ENCODE measurements at regions not wholly inside any gene's neighbourhood (a gene's known extent, or its start where the extent isn't known, plus 50 kb on each side); places are given as distances from the start of the nearest gene placed in this dataset.

- no TSS peak for BruUV-seq (replicated peaks)
- Histone ChIP-seq H3K27ac (ENCODE audit: extremely low read depth, low read depth, low read length) (no peak overlapping the region), H3K9me1 (ENCODE audit: control insufficient read depth, insufficient read depth, low read length) (no peaks in the 10 kb centered on the region), H3K4me1 (replicated peaks in 1 of 2; ENCODE audit: control insufficient read depth in 2 of 2, insufficient read depth in 2 of 2, low read length in 2 of 2) (no peaks in the 10 kb centered on the region), H2AFZ (ENCODE audit: low read depth, low read length) (no peak overlapping the region), H3K4me2 (ENCODE audit: insufficient read depth, low read length) (no peak overlapping the region), H3K79me2 (ENCODE audit: control insufficient read depth, insufficient read depth, low read length) (no peaks in the 10 kb centered on the region), H4K20me1 (replicated peaks; ENCODE audit: control insufficient read depth, insufficient read depth, low read length) (no peaks in the 10 kb centered on the region), H3K9ac (ENCODE audit: insufficient read depth in 1 of 2, low read depth in 2 of 2, low read length in 2 of 2) (no peak overlapping the region), H3K36me3 (ENCODE audit: control insufficient read depth, insufficient read depth, low read length) (no peaks in the 10 kb centered on the region), H3K27me3 (ENCODE audit: control insufficient read depth in 2 of 2, insufficient read depth in 2 of 2, low read length in 2 of 2) (no peaks in the 10 kb centered on the region), H3K4me3 (no peak overlapping the region), H3K9me3 (replicated peaks; ENCODE audit: control insufficient read depth, insufficient read depth, low read depth, low read length) (no peaks in the 10 kb centered on the region)
- intact Hi-C loops (cut with micrococcal nuclease) (no loop called here), in situ Hi-C loops (cut with MboI) (no loop called here)
- ChIA-PET POLR2A (interaction anchor here (0.5 kb wide), 1 partner anchor 650 kb away, joined by 4 read pairs; no protein-coding TSS in a partner anchor), CTCF (ENCODE audit: low intra/inter-chr PET ratio) (no interaction called here)
- ATAC-seq: no peak
- DNase-seq (ENCODE audit: extremely low read depth in 1 of 4, low spot score in 3 of 4): no peak
- no peak for FAIRE-seq
- WGBS (ENCODE audit: insufficient coverage, low coverage, missing lambda C conversion rate): 0% methylated on average over 3 of the region's 3 CpGs
- TF ChIP-seq ZNF695 (CRISPR knock-in tag; IDR thresholded peaks at IDR 0.05) (no peak), MCM5 (IDR thresholded peaks at IDR 0.05; ENCODE audit: low read depth) (no peak), KDM4B (IDR thresholded peaks at IDR 0.05; ENCODE audit: borderline replicate concordance in 2 of 2, low read depth in 1 of 2) (no peak), PRMT5 (CRISPR knock-in tag; IDR thresholded peaks at IDR 0.05) (no peak), THAP12 (CRISPR knock-in tag; IDR thresholded peaks at IDR 0.05) (no peak), ZBTB26 (CRISPR knock-in tag; IDR thresholded peaks at IDR 0.05) (no peak), MAFK (IDR thresholded peaks at IDR 0.05; ENCODE audit: low read length) (no peak), TFAP4 (CRISPR knock-in tag; IDR thresholded peaks at IDR 0.05; ENCODE audit: borderline replicate concordance) (no peak), ZNF165 (CRISPR knock-in tag; IDR thresholded peaks at IDR 0.05; ENCODE audit: borderline replicate concordance) (no peak), CTCFL (IDR thresholded peaks at IDR 0.05; ENCODE audit: borderline replicate concordance, insufficient read depth, low read depth, low read length, poor library complexity, severe bottlenecking) (no peak), KLF16 (IDR thresholded peaks at IDR 0.05) (no peak), ZKSCAN8 (CRISPR knock-in tag; IDR thresholded peaks at IDR 0.05) (no peak), ZNF384 (IDR thresholded peaks at IDR 0.05; ENCODE audit: low read depth, low read length) (no peak), CREB5 (CRISPR knock-in tag; IDR thresholded peaks at IDR 0.05) (no peak)
Measured at GRCh38 chr16:72362973-72363372, 191.0 kb upstream of the PMFBP1 start.

Measured in K562 (cell line).